ENCODE measurements at regions not wholly inside any gene's neighbourhood (a gene's known extent, or its start where the extent isn't known, plus 50 kb on each side); places are given as distances from the start of the nearest gene placed in this dataset.

- no peak for TF ChIP-seq ZNF274 (IDR thresholded peaks at IDR 0.05; ENCODE audit: low read depth, low read length)
- no peak overlapping the region for H3K4me3 ChIP-seq (ENCODE audit: low read length)
Measured at GRCh38 chr10:8294779-8295178, 240.3 kb downstream of the GATA3 start.

GRCh38 chr10:8295311-8295710 lies 240.8 kb downstream of the GATA3 start:
- TF ChIP-seq ZNF274 (IDR thresholded peaks at IDR 0.05; ENCODE audit: low read depth, low read length) = no peak
- no peak overlapping the region for H3K4me3 ChIP-seq (ENCODE audit: low read length)

- no peak overlapping the region for H3K4me3 ChIP-seq (ENCODE audit: low read length)
Measured at GRCh38 chr10:8296090-8296733, 241.7 kb downstream of the GATA3 start.

GRCh38 chr10:8296734-8297101 lies 242.2 kb downstream of the GATA3 start:
- no peak overlapping the region for H3K4me3 ChIP-seq (ENCODE audit: low read length)
- no peak for TF ChIP-seq ZNF274 (IDR thresholded peaks at IDR 0.05; ENCODE audit: low read depth, low read length)

More at GRCh38 chr10:8296090-8296733, 241.7 kb downstream of the GATA3 start:
- no peak for TF ChIP-seq ZNF274 (IDR thresholded peaks at IDR 0.05; ENCODE audit: low read depth, low read length)

- no peak overlapping the region for H3K4me3 ChIP-seq (ENCODE audit: low read length)
- TF ChIP-seq ZNF274 (IDR thresholded peaks at IDR 0.05; ENCODE audit: low read depth, low read length) = no peak
Measured at GRCh38 chr10:8297107-8297506, 242.6 kb downstream of the GATA3 start.

GRCh38 chr10:8297959-8298358 lies 243.5 kb downstream of the GATA3 start:
- H3K4me3 ChIP-seq (ENCODE audit: low read length) = no peak overlapping the region
- no peak for TF ChIP-seq ZNF274 (IDR thresholded peaks at IDR 0.05; ENCODE audit: low read depth, low read length)

- H3K4me3 ChIP-seq (ENCODE audit: low read length) = no peak overlapping the region
- no peak for TF ChIP-seq ZNF274 (IDR thresholded peaks at IDR 0.05; ENCODE audit: low read depth, low read length)
Measured at GRCh38 chr10:8298896-8299570, 244.5 kb downstream of the GATA3 start.

GRCh38 chr10:8300925-8301324 lies 246.4 kb downstream of the GATA3 start:
- no peak overlapping the region for H3K4me3 ChIP-seq (ENCODE audit: low read length)
- no peak for TF ChIP-seq ZNF274 (IDR thresholded peaks at IDR 0.05; ENCODE audit: low read depth, low read length)

GRCh38 chr10:8301333-8301732 lies 246.8 kb downstream of the GATA3 start:
- TF ChIP-seq ZNF274 (IDR thresholded peaks at IDR 0.05; ENCODE audit: low read depth, low read length) = no peak
- no peak overlapping the region for H3K4me3 ChIP-seq (ENCODE audit: low read length)

GRCh38 chr10:8301831-8302230 lies 247.3 kb downstream of the GATA3 start:
- TF ChIP-seq ZNF274 (IDR thresholded peaks at IDR 0.05; ENCODE audit: low read depth, low read length) = no peak
- H3K4me3 ChIP-seq (ENCODE audit: low read length) = no peak overlapping the region

- H3K4me3 ChIP-seq (ENCODE audit: low read length) = no peak overlapping the region
- TF ChIP-seq ZNF274 (IDR thresholded peaks at IDR 0.05; ENCODE audit: low read depth, low read length) = no peak
Measured at GRCh38 chr10:8302565-8302964, 248.1 kb downstream of the GATA3 start.

GRCh38 chr10:8304861-8305260 lies 250.4 kb downstream of the GATA3 start:
- H3K4me3 ChIP-seq (ENCODE audit: low read length) = no peak overlapping the region
- TF ChIP-seq ZNF274 (IDR thresholded peaks at IDR 0.05; ENCODE audit: low read depth, low read length) = no peak

- TF ChIP-seq ZNF274 (IDR thresholded peaks at IDR 0.05; ENCODE audit: low read depth, low read length) = no peak
- no peak overlapping the region for H3K4me3 ChIP-seq (ENCODE audit: low read length)
Measured at GRCh38 chr10:8305876-8306652, 251.6 kb downstream of the GATA3 start.

- H3K4me3 ChIP-seq (ENCODE audit: low read length) = no peak overlapping the region
- no peak for TF ChIP-seq ZNF274 (IDR thresholded peaks at IDR 0.05; ENCODE audit: low read depth, low read length)
Measured at GRCh38 chr10:8306685-8307364, 252.3 kb downstream of the GATA3 start.

Measured in GM08714 (cell line).